Testis (tissue), 2 donors: ENCODE measurements at regions not wholly inside any gene's neighbourhood (a gene's known extent, or its start where the extent isn't known, plus 50 kb on each side); places are given as distances from the start of the nearest gene placed in this dataset.

ENCODE experiments used
- POLR2A ChIP-seq: fragments of 450-650 bp; IDR thresholded peaks from one replicate; pipeline ENCODE4 v1.6.1; 2017; ENCODE audit warnings: antibody characterized with exemption, mild to moderate bottlenecking, moderate library complexity
- TF ChIP-seq, protein P1 (sequence below), 3 experiments: fragments of 450-650 bp in 2 of 3; fragments of 200-600 bp in 1 of 3; sonication (generic) in 1 of 3; IDR thresholded peaks; one replicate each; pipeline ENCODE4 v1.5.1; 2016 to 2019; ENCODE audit warnings: antibody characterized with exemption in 3 of 3, mild to moderate bottlenecking in 2 of 3, moderate library complexity in 1 of 3

DNA sequence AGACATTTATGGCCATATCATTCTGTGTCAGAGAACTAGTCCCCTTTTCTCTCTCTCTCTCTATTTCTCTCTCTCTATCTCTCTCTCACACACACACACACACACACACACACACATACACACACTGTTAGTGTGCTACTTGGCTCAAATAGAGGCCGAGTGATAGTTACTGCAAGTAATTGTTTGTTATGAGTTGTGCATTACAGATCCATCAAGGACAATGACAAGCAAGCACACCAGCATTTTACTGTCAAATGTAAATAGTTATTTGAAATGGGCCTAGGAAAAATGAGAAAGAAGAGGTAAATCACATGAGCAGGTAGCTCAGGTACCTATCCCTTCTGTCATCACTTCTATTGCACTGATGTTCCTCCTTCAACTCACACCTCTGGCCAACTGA is 122.4 kb upstream of the CDH7 start:
- TF ChIP-seq, protein P1, sequence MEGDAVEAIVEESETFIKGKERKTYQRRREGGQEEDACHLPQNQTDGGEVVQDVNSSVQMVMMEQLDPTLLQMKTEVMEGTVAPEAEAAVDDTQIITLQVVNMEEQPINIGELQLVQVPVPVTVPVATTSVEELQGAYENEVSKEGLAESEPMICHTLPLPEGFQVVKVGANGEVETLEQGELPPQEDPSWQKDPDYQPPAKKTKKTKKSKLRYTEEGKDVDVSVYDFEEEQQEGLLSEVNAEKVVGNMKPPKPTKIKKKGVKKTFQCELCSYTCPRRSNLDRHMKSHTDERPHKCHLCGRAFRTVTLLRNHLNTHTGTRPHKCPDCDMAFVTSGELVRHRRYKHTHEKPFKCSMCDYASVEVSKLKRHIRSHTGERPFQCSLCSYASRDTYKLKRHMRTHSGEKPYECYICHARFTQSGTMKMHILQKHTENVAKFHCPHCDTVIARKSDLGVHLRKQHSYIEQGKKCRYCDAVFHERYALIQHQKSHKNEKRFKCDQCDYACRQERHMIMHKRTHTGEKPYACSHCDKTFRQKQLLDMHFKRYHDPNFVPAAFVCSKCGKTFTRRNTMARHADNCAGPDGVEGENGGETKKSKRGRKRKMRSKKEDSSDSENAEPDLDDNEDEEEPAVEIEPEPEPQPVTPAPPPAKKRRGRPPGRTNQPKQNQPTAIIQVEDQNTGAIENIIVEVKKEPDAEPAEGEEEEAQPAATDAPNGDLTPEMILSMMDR (IDR thresholded peaks at IDR 0.05), result no peak
- TF ChIP-seq POLR2A, result no peak
